ENCODE measurements at regions not wholly inside any gene's neighbourhood (a gene's known extent, or its start where the extent isn't known, plus 50 kb on each side); places are given as distances from the start of the nearest gene placed in this dataset.

GRCh38 chr2:128635361-128635900 lies 316.8 kb upstream of the HS6ST1 start:
- TF ChIP-seq CTCF (IDR thresholded peaks at IDR 0.05) (no peak), POLR2A (IDR thresholded peaks at IDR 0.05) (no peak)

All from gastroesophageal sphincter (tissue), 3 donors.